Suppressor macrophage treated with lipopolysaccharide for 4 hours (primary cell): ENCODE measurements at regions not wholly inside any gene's neighbourhood (a gene's known extent, or its start where the extent isn't known, plus 50 kb on each side); places are given as distances from the start of the nearest gene placed in this dataset.

Experiments
- DNase-seq: peaks from one replicate; pipeline ENCODE4 v3.0.0-alpha.2; 2020

DNA sequence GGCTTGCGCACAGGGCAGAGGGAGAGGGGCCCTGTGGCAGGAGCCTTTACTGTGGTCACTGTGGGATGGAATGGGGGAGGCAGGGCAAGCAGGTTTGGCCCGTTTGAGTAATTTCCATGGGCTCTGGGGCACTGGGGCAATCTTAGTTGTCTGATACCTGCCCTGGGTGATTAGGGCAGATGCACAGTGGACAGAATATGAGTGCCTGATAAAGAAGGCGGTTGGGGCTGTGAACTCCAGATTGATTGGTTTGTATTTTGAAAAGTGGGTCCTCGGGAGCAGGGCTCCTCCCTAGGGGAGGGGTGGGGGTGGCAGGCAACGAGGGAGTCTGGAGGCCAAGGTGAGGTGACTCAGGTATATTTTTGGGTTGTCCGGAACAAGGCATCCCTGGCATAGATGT lies 247.5 kb downstream of the NSG2 start:
- no peak for DNase-seq

DNA sequence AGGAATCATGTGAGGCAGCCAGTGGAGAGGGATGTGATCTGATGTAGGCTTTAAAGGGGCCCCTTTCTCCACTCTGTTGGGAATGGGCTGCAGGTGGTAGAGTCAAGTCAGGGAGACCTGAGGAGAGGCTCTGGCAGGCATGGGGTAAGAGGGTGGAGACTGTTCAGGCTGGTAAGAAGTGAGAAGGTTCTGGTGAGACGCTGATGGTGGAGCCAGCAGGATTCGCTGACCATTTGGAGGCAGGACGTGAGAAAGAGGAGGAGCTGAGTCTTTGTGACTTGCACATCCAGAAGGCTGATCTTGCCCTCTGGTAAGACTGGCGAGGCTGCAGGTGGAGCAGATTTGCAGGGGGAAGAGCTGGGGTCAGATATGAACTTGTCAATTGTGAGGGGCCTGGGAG lies 248.0 kb downstream of the NSG2 start:
- DNase-seq = no peak

- no peak for DNase-seq
Measured at GRCh38 chr5:174294891-174295620, 249.6 kb downstream of the NSG2 start.

GRCh38 chr5:174295702-174296436 lies 250.4 kb downstream of the NSG2 start:
- no peak for DNase-seq

GRCh38 chr5:174300118-174300940 lies 254.8 kb downstream of the NSG2 start:
- DNase-seq = no peak

DNA sequence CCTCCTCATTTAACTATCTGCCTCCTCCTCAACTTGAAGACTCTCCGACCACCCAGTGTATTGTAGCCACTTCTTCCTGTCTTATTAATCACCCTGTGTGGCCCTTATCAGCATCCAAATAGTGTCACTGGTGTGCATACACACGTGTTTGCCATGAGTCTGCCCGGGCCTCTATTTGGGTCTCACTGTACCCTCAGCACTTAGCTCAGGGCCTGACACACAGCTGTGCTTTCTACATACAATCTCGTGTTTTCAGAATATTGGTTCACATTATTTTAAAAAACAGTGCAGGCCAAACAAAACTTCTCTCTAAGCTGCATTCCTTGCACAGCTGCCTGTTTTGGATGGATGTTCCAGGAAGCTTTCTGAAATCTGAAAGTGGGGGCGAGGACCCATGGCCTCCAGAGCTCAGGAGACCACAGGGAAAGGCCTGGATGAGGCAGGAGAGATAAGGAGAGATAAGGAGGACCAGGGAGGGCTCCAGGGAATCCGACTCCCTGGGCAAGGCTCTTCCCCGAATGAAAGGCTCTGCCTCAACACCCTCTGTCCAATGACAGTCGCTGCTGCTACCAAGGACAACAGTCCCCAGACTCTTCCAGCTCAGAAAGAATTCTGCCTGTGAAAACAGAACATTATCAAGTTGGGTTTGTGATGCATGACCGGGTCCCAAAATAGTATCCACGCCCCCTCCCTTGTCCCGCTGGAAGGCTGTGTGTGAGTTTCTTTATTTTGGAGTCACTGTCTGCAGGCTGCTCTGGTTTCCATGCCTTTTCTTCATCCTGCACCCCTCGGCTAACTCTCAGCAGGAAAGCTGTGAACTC lies 255.6 kb downstream of the NSG2 start:
- DNase-seq = no peak

GRCh38 chr5:174301848-174302625 lies 256.5 kb downstream of the NSG2 start:
- DNase-seq = no peak

DNA sequence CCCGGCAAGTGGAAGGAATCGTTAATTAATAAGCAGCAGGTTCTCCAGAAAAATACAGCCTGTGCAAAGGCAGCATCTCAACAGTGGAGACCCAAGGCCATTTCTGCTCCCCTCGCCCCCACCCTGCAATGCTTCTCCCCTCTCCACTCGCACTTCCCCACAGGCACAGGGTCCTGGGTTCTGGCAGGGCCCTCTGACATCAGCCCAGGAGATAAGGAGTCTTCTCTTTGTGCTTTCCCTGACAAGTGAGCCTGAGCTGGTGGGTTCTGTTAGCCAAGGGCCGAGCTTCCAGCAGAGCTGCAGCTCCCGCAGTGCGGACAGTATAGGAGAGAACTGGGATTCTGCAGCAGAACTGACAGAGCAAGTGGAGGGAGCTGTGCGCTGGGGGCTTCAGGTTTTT lies 257.5 kb downstream of the NSG2 start:
- DNase-seq = no peak

- no peak for DNase-seq
Measured at GRCh38 chr5:174303437-174304045, 258.0 kb downstream of the NSG2 start.

DNA sequence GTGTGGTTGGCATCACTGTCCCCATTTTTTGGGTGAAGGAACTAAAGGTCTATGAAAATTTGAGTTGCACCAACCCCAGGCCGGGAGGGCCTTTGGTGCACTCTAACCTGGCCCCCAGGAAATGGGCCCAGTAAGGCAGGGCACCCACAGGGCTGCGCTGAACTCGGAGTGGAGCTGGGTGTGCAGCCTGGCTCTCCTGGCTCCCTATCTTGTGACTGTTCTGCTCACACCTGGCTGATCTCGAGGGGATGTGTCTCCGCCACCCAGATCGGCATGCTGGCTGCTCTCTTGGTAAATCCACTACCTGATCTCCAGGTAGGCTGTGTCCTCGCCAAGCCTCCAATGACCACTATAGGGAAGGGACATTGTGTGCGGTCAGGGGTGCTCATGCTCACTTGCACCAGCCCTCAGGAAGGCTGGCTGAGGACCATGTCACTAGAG lies 259.8 kb downstream of the NSG2 start:
- no peak for DNase-seq

- no peak for DNase-seq
Measured at GRCh38 chr5:174306345-174307030, 261.0 kb downstream of the NSG2 start.

- no peak for DNase-seq
Measured at GRCh38 chr5:174307031-174307408, 261.5 kb downstream of the NSG2 start.

GRCh38 chr5:174307656-174308271 lies 262.3 kb downstream of the NSG2 start:
- DNase-seq = no peak

GRCh38 chr5:174309131-174309795 lies 263.8 kb downstream of the NSG2 start:
- DNase-seq = no peak

GRCh38 chr5:174310243-174310642 lies 264.7 kb downstream of the NSG2 start:
- no peak for DNase-seq

- no peak for DNase-seq
Measured at GRCh38 chr5:174310706-174311105, 265.2 kb downstream of the NSG2 start.

DNA sequence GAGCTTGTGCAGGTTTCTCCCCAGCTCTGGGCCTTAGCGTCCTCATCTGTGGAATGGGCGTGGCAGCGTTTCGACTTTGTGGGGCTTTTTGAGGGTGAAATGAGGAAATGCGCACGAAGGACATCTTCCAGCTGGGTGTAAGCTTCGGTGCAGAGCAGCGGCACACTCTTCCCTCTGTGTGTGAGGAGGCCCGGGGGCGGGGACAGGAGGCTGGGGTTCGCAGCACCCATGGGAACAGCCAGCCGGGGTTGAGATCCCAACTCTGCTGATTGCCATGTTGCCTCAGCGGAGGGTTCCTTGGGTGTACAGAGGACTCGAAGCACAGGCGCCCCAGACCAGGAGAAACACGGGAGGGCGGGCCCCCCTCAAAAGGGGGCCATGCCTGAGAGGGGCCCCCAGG lies 265.6 kb downstream of the NSG2 start:
- DNase-seq = no peak

GRCh38 chr5:174311531-174312269 lies 266.2 kb downstream of the NSG2 start:
- peak; percentile 76 for DNase-seq

DNA sequence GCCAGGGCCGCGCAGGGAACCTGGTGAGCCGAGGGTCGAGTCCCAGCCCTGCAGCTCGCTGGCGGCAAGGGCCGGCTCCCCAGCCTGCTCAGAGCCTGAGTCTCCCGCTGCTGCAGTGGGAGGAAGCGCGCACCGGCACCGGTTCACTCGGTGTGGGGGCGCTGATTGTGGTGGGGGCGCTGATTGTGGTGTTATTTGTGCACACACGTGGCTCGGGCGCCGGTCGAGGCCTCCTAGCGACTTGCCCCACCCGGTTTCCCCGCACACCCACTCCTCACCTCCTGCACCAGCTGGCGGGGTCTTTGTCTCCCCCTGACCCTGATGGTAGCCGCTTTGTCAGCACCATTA lies 266.7 kb downstream of the NSG2 start:
- no peak for DNase-seq
